ENCODE measurements at regions not wholly inside any gene's neighbourhood (a gene's known extent, or its start where the extent isn't known, plus 50 kb on each side); places are given as distances from the start of the nearest gene placed in this dataset.

GRCh38 chr11:108994887-108995286, 330.0 kb downstream of the DDX10 start:
- TF ChIP-seq CTCF (IDR thresholded peaks at IDR 0.05; ENCODE audit: low read depth, low read length) = no peak
- H3K27ac ChIP-seq (ENCODE audit: low read depth, low read length) = no peak overlapping the region
- CTCF ChIA-PET = no interaction called here
- POLR2A ChIA-PET = no interaction called here
- no peak overlapping the region for H3K4me3 ChIP-seq (ENCODE audit: low read depth, low read length)
- DNase-seq (ENCODE audit: low read depth, low spot score) = no peak
- no peaks in the 10 kb centered on the region for H3K9me3 ChIP-seq (ENCODE audit: control insufficient read depth, insufficient read depth, low read length)
- no peaks in the 10 kb centered on the region for H3K27me3 ChIP-seq (ENCODE audit: control insufficient read depth, insufficient read depth, low read length)

GRCh38 chr11:108997826-108998225, 333.0 kb downstream of the DDX10 start:
- H3K27me3 ChIP-seq (ENCODE audit: control insufficient read depth, insufficient read depth, low read length) = no peaks in the 10 kb centered on the region
- ChIA-PET CTCF (interaction anchor here (0.6 kb wide), 1 partner anchor 24 kb away, joined by 5 read pairs; no protein-coding TSS in a partner anchor), POLR2A (no interaction called here)
- no peaks in the 10 kb centered on the region for H3K9me3 ChIP-seq (ENCODE audit: control insufficient read depth, insufficient read depth, low read length)
- no peak for DNase-seq (ENCODE audit: low read depth, low spot score)
- no peak overlapping the region for H3K27ac ChIP-seq (ENCODE audit: low read depth, low read length)
- H3K4me3 ChIP-seq (ENCODE audit: low read depth, low read length) = no peak overlapping the region
- TF ChIP-seq CTCF (IDR thresholded peaks at IDR 0.05; ENCODE audit: low read depth, low read length) = no peak

GRCh38 chr11:109000531-109000930, 335.7 kb downstream of the DDX10 start:
- Histone ChIP-seq H3K4me3 (ENCODE audit: low read depth, low read length) (no peak overlapping the region), H3K27me3 (ENCODE audit: control insufficient read depth, insufficient read depth, low read length) (no peaks in the 10 kb centered on the region), H3K9me3 (ENCODE audit: control insufficient read depth, insufficient read depth, low read length) (no peaks in the 10 kb centered on the region), H3K27ac (ENCODE audit: low read depth, low read length) (no peak overlapping the region)
- no peak for TF ChIP-seq CTCF (IDR thresholded peaks at IDR 0.05; ENCODE audit: low read depth, low read length)
- ChIA-PET POLR2A (no interaction called here), CTCF (no interaction called here)
- DNase-seq (ENCODE audit: low read depth, low spot score) = no peak

- no peak for DNase-seq (ENCODE audit: low read depth, low spot score)
- ChIA-PET CTCF (interaction anchor here (0.6 kb wide), 1 partner anchor 14 kb away, joined by 3 read pairs; no protein-coding TSS in a partner anchor), POLR2A (no interaction called here)
- no peak for TF ChIP-seq CTCF (IDR thresholded peaks at IDR 0.05; ENCODE audit: low read depth, low read length)
- Histone ChIP-seq H3K27me3 (ENCODE audit: control insufficient read depth, insufficient read depth, low read length) (no peaks in the 10 kb centered on the region), H3K27ac (ENCODE audit: low read depth, low read length) (no peak overlapping the region), H3K4me3 (ENCODE audit: low read depth, low read length) (no peak overlapping the region), H3K9me3 (ENCODE audit: control insufficient read depth, insufficient read depth, low read length) (no peaks in the 10 kb centered on the region)
Observed at GRCh38 chr11:109001585-109001984, 336.7 kb downstream of the DDX10 start.

- H3K27me3 ChIP-seq (ENCODE audit: control insufficient read depth, insufficient read depth, low read length) = no peaks in the 10 kb centered on the region
Observed at GRCh38 chr11:109012991-109013390, 348.1 kb downstream of the DDX10 start.

More at GRCh38 chr11:109012991-109013390, 348.1 kb downstream of the DDX10 start:
- no peak for TF ChIP-seq CTCF (IDR thresholded peaks at IDR 0.05; ENCODE audit: low read depth, low read length)
- H3K4me3 ChIP-seq (ENCODE audit: low read depth, low read length) = no peak overlapping the region
- H3K27ac ChIP-seq (ENCODE audit: low read depth, low read length) = no peak overlapping the region
- no peaks in the 10 kb centered on the region for H3K9me3 ChIP-seq (ENCODE audit: control insufficient read depth, insufficient read depth, low read length)
- POLR2A ChIA-PET = no interaction called here
- no peak for DNase-seq (ENCODE audit: low read depth, low spot score)
- CTCF ChIA-PET = no interaction called here
